Esophagus mucosa (tissue), 1 donor: ENCODE measurements at regions not wholly inside any gene's neighbourhood (a gene's known extent, or its start where the extent isn't known, plus 50 kb on each side); places are given as distances from the start of the nearest gene placed in this dataset.

Source experiments
- ATAC-seq: fragments of 200-7000 bp; cut with Tn5 transposase; one replicate; pipeline ENCODE4 v1.9.1; 2020
- donor health status: DM: yes; HTN: yes; CAD: no.

GRCh38 chr13:95352486-95352885 lies 51.2 kb upstream of the ABCC4 start:
- ATAC-seq, result no peak

GRCh38 chr13:95354156-95354555 lies 52.9 kb upstream of the ABCC4 start:
- ATAC-seq, result no peak

GRCh38 chr13:95354680-95355487 lies 53.6 kb upstream of the ABCC4 start:
- ATAC-seq, result no peak

- ATAC-seq, result no peak
Measured at GRCh38 chr13:95355494-95355893, 54.2 kb upstream of the ABCC4 start.

GRCh38 chr13:95356916-95357315 lies 55.7 kb upstream of the ABCC4 start:
- no peak for ATAC-seq

- ATAC-seq, result no peak
Measured at GRCh38 chr13:95357875-95358274, 56.6 kb upstream of the ABCC4 start.

GRCh38 chr13:95360052-95360451 lies 58.8 kb upstream of the ABCC4 start:
- ATAC-seq, result no peak

- no peak for ATAC-seq
Measured at GRCh38 chr13:95360464-95361097, 59.3 kb upstream of the ABCC4 start.

- ATAC-seq, result no peak
Measured at GRCh38 chr13:95361686-95362085, 60.4 kb upstream of the ABCC4 start.

GRCh38 chr13:95362666-95363065 lies 61.4 kb upstream of the ABCC4 start:
- ATAC-seq, result no peak

GRCh38 chr13:95367309-95367843 lies 66.1 kb upstream of the ABCC4 start:
- ATAC-seq, result no peak

- no peak for ATAC-seq
Measured at GRCh38 chr13:95368998-95369397, 67.7 kb upstream of the ABCC4 start.

GRCh38 chr13:95375706-95376105 lies 74.5 kb upstream of the ABCC4 start:
- no peak for ATAC-seq

GRCh38 chr13:95378603-95379002 lies 77.4 kb upstream of the ABCC4 start:
- ATAC-seq, result no peak

- peak; percentile 92 for ATAC-seq
Measured at GRCh38 chr13:95380468-95381211, 79.4 kb upstream of the ABCC4 start.

- no peak for ATAC-seq
Measured at GRCh38 chr13:95381212-95381527, 79.9 kb upstream of the ABCC4 start.

- peak; percentile 43 for ATAC-seq
Measured at GRCh38 chr13:95382411-95382810, 81.2 kb upstream of the ABCC4 start.

GRCh38 chr13:95382916-95383315 lies 81.7 kb upstream of the ABCC4 start:
- no peak for ATAC-seq

- ATAC-seq, result no peak
Measured at GRCh38 chr13:95385373-95385772, 84.1 kb upstream of the ABCC4 start.

- no peak for ATAC-seq
Measured at GRCh38 chr13:95385798-95386197, 84.5 kb upstream of the ABCC4 start.

GRCh38 chr13:95386370-95386769 lies 85.1 kb upstream of the ABCC4 start:
- ATAC-seq, result no peak

GRCh38 chr13:95387733-95388207 lies 86.5 kb upstream of the ABCC4 start:
- ATAC-seq, result no peak

GRCh38 chr13:95388420-95389079 lies 87.3 kb upstream of the ABCC4 start:
- no peak for ATAC-seq
